NB4 (cell line): ENCODE measurements at regions not wholly inside any gene's neighbourhood (a gene's known extent, or its start where the extent isn't known, plus 50 kb on each side); places are given as distances from the start of the nearest gene placed in this dataset.

Experiments
- DNase-seq: peaks from one replicate; pipeline ENCODE4 v3.0.0; 2010; ENCODE audit warnings: low read depth
- H3K4me3 ChIP-seq: one replicate; pipeline ENCODE4 v1.5.1; 2011; ENCODE audit warnings: mild to moderate bottlenecking, low read depth, low read length, moderate library complexity
- MYC ChIP-seq: IDR thresholded peaks from 2 replicates; pipeline ENCODE4 v1.6.1; 2011; ENCODE audit warnings: low read depth, low read length
- POLR2A ChIP-seq: IDR thresholded peaks from 2 replicates; pipeline ENCODE4 v1.6.1; 2011; ENCODE audit warnings: mild to moderate bottlenecking; ENCODE audit not compliant: insufficient read length; ENCODE audit errors: extremely low read depth
- TF ChIP-seq, protein P1 (sequence below): IDR thresholded peaks from one replicate; pipeline ENCODE4 v1.5.1; 2012; ENCODE audit warnings: low read depth, low read length
- TF ChIP-seq, protein P2 (sequence below): IDR thresholded peaks from 2 replicates; pipeline ENCODE4 v1.6.1; 2011; ENCODE audit warnings: low read depth, low read length

- no peak overlapping the region for H3K4me3 ChIP-seq
- no peak for TF ChIP-seq POLR2A
- no peak for TF ChIP-seq MYC
- TF ChIP-seq, protein P1, sequence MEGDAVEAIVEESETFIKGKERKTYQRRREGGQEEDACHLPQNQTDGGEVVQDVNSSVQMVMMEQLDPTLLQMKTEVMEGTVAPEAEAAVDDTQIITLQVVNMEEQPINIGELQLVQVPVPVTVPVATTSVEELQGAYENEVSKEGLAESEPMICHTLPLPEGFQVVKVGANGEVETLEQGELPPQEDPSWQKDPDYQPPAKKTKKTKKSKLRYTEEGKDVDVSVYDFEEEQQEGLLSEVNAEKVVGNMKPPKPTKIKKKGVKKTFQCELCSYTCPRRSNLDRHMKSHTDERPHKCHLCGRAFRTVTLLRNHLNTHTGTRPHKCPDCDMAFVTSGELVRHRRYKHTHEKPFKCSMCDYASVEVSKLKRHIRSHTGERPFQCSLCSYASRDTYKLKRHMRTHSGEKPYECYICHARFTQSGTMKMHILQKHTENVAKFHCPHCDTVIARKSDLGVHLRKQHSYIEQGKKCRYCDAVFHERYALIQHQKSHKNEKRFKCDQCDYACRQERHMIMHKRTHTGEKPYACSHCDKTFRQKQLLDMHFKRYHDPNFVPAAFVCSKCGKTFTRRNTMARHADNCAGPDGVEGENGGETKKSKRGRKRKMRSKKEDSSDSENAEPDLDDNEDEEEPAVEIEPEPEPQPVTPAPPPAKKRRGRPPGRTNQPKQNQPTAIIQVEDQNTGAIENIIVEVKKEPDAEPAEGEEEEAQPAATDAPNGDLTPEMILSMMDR, result no peak
- TF ChIP-seq, protein P2, sequence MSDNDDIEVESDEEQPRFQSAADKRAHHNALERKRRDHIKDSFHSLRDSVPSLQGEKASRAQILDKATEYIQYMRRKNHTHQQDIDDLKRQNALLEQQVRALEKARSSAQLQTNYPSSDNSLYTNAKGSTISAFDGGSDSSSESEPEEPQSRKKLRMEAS, result no peak
- DNase-seq, result no peak
These were observed 416.0 kb upstream of the GALNTL6 start for GRCh38 chr4:171397175-171397574.

- DNase-seq, result no peak
- TF ChIP-seq, protein P2, result no peak
- TF ChIP-seq, protein P1, result no peak
- TF ChIP-seq MYC, result no peak
- no peak for TF ChIP-seq POLR2A
- H3K4me3 ChIP-seq, result no peak overlapping the region
These were observed 422.6 kb upstream of the GALNTL6 start for GRCh38 chr4:171390626-171391025.

GRCh38 chr4:171378323-171378722, 434.9 kb upstream of the GALNTL6 start:
- TF ChIP-seq, protein P2, result no peak
- TF ChIP-seq, protein P1, result no peak
- TF ChIP-seq POLR2A, result no peak
- TF ChIP-seq MYC, result no peak
- DNase-seq, result no peak
- no peak overlapping the region for H3K4me3 ChIP-seq

DNA sequence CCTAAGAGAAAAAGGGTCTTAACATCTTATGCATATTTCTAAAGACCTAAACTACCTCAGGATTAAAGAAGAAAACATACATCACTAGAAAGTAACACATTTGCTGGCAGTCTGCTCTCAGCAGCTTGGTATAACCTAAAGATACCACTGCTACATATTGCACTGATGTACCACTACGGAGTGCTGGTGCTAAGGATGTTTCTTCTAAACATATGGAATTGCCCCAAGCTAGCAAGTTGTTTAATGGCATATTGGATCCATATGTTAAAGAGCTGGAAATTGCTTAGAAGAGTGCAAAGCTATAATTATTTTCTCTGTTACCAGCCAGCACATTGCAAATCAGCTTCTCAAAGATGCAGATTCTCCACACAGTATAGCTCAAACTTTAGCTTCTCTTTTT, 436.5 kb upstream of the GALNTL6 start:
- no peak for DNase-seq
- TF ChIP-seq, protein P1, result no peak
- TF ChIP-seq MYC, result no peak
- no peak for TF ChIP-seq POLR2A
- TF ChIP-seq, protein P2, result no peak
- no peak overlapping the region for H3K4me3 ChIP-seq

GRCh38 chr4:171353535-171353934, 459.7 kb upstream of the GALNTL6 start:
- no peak overlapping the region for H3K4me3 ChIP-seq
- TF ChIP-seq MYC (no peak), POLR2A (no peak)
- TF ChIP-seq, protein P1, result no peak
- TF ChIP-seq, protein P2, result no peak
- DNase-seq, result no peak
